ENCODE measurements at regions not wholly inside any gene's neighbourhood (a gene's known extent, or its start where the extent isn't known, plus 50 kb on each side); places are given as distances from the start of the nearest gene placed in this dataset.
A peak's percentile ranks its signal among the peaks of the same experiment; 100 is the strongest.

GRCh38 chr4:65911720-65912119 is 241.4 kb upstream of the EPHA5 start:
- no peak for TF ChIP-seq CTCF (IDR thresholded peaks at IDR 0.05)
- Histone ChIP-seq H3K4me3 (no peak overlapping the region), H3K27me3 (no peaks in the 10 kb centered on the region), H3K9me3 (no peaks in the 10 kb centered on the region), H3K27ac (no peak overlapping the region), H3K36me3 (no peaks in the 10 kb centered on the region), H3K4me1 (no peaks in the 10 kb centered on the region)
- ATAC-seq = no peak
- no peak for DNase-seq
- intact Hi-C loops (cut with DNase I) = no loop called here

DNA sequence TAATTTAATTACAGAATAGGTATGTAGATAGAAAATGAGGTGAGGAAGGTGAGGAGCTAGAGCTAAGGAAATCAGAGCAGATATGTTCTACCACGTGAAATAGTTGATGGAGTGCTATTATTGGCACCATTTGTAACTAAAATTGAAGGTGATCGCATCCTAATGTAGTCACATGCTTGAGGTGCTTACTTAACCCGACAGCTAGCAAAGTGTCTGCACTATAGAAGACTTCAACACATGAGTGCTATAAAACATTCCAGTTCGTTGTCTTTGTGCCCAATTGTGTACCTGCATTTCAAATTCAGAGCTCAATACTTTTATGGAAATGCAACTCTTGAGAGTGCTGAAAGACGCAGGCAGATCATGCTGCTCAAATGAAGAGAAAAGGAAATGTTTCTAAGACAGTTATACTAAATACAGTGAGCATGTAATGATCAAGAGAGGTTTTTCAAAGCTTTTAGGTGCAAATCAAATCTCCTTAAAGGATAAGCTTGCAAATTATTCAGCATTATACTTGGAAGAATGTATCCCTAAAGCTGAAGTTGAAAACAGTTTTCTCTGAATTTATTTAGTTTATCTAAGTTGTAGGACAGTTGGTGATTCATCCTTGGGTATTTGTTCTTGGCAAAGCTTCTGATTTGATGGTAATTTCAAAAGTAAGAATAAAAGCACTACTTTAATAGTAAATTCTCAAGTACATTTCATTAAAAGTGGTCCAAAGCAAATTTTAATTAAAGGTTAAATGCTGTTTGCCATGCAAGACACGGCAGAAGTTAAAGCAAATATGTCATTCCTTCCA is 223.9 kb upstream of the EPHA5 start:
- Histone ChIP-seq H3K27ac (no peak overlapping the region), H3K4me1 (no peaks in the 10 kb centered on the region), H3K4me3 (no peak overlapping the region), H3K27me3 (no peaks in the 10 kb centered on the region), H3K9me3 (no peaks in the 10 kb centered on the region), H3K36me3 (no peaks in the 10 kb centered on the region)
- intact Hi-C loops (cut with DNase I) = no loop called here
- no peak for ATAC-seq
- no peak for TF ChIP-seq CTCF (IDR thresholded peaks at IDR 0.05)
- no peak for DNase-seq

DNA sequence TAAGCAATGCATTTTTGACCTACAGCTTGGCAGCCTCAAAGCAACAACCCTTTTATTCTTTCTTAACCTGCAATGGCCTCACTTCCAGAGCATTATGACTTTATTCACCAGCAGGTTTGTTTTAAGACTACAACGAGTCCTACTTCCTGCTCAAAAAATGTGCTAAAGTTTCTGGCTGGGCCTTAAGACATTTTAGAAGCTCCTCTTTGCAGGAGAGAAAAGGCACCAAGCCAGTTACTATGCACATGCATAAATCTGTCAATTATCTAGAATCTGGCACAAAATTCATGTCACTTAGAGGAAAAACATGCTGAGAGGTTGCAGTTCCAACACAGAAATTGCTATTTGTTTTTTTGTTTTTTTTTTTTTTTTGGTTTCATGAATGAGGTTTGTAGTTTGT is 223.0 kb upstream of the EPHA5 start:
- H3K4me1 ChIP-seq = no peaks in the 10 kb centered on the region
- no peak for DNase-seq
- no peaks in the 10 kb centered on the region for H3K36me3 ChIP-seq
- TF ChIP-seq CTCF (IDR thresholded peaks at IDR 0.05) = no peak
- no peak overlapping the region for H3K27ac ChIP-seq
- no peak overlapping the region for H3K4me3 ChIP-seq
- no peaks in the 10 kb centered on the region for H3K27me3 ChIP-seq
- intact Hi-C loops (cut with DNase I) = no loop called here
- no peak for ATAC-seq
- H3K9me3 ChIP-seq = no peaks in the 10 kb centered on the region

DNA sequence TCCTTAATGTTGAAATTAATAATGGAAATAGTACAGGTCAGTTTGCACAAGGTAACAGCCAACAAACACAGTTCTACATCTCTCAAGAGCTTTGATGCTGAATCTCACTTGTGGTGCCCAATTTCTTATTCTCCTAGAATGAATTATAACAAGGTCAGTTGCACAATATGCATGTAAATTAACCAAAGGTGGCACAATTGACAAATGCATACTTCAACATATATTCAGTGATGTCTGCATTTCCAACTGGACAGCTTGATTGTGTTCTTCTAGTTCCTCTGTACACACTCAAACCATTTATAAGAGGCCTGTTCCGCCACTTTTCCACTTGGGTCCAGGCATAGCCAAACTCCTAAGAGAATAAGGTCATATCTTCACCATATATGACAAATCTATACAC is 210.3 kb upstream of the EPHA5 start:
- peaks cover 0 to 2% of the 10 kb centered on the region in 2 donors for H3K9me3 ChIP-seq
- no peak overlapping the region for H3K4me3 ChIP-seq
- H3K27me3 ChIP-seq = no peaks in the 10 kb centered on the region
- H3K36me3 ChIP-seq = no peaks in the 10 kb centered on the region
- no peak overlapping the region for H3K27ac ChIP-seq
- no peak for ATAC-seq
- peak in 1 of 4 donors; percentile 2 for DNase-seq
- H3K4me1 ChIP-seq = no peaks in the 10 kb centered on the region
- TF ChIP-seq CTCF (IDR thresholded peaks at IDR 0.05) = no peak
- intact Hi-C loops (cut with DNase I) = no loop called here

- Histone ChIP-seq H3K27ac (no peak overlapping the region), H3K9me3 (no peaks in the 10 kb centered on the region), H3K4me3 (no peak overlapping the region), H3K27me3 (no peaks in the 10 kb centered on the region), H3K4me1 (no peaks in the 10 kb centered on the region), H3K36me3 (no peaks in the 10 kb centered on the region)
- intact Hi-C loops (cut with DNase I) = no loop called here
- DNase-seq = no peak
- TF ChIP-seq CTCF (IDR thresholded peaks at IDR 0.05) = no peak
- ATAC-seq = no peak
Observed at GRCh38 chr4:65868096-65868824, 198.0 kb upstream of the EPHA5 start.
